H1 (cell line): ENCODE measurements at regions not wholly inside any gene's neighbourhood (a gene's known extent, or its start where the extent isn't known, plus 50 kb on each side); places are given as distances from the start of the nearest gene placed in this dataset.

Source experiments
- CTCF ChIA-PET: fragments of 300-600 bp; sonication (Branson Sonifier 250); formaldehyde crosslinking; loops from one replicate; lab custom pipeline; 2021; ENCODE audit not compliant: partially characterized antibody; lab: Charles Lee
- POLR2A ChIA-PET: fragments of 300-600 bp; sonication (Branson Sonifier 250); formaldehyde crosslinking; loops from one replicate; lab custom pipeline; 2021; ENCODE audit warnings: inconsistent platforms; ENCODE audit not compliant: partially characterized antibody; lab: Charles Lee
- DNase-seq, 2 experiments: peaks; one replicate each; pipeline versions ENCODE4 v3.0.0 to v3.0.0-alpha.2; 2010 to 2022; ENCODE audit warnings: low spot score in 2 of 2, low read depth in 1 of 2, mixed read lengths in 1 of 2
- FAIRE-seq: peaks from 2 replicates; lab custom pipeline; 2011; peaks lifted over from hg19 to GRCh38; lab: Jason Lieb, UNC
- H2AFZ ChIP-seq: 2 replicates; pipeline ENCODE4 v1.8.1; 2012; ENCODE audit warnings: low read length, inconsistent platforms
- H2AK5ac ChIP-seq: 2 replicates; pipeline ENCODE4 v1.6.1; 2013; ENCODE audit warnings: low read depth, low read length
- H2BK120ac ChIP-seq: replicated peaks from 2 replicates; pipeline ENCODE3; 2013; ENCODE audit warnings: low read depth, low read length, inconsistent platforms
- H2BK12ac ChIP-seq: 2 replicates; pipeline ENCODE4 v1.6.1; 2013; ENCODE audit warnings: low read depth, low read length
- H2BK15ac ChIP-seq: 2 replicates; pipeline ENCODE4 v1.6.1; 2013; ENCODE audit warnings: low read length
- H2BK20ac ChIP-seq: 2 replicates; pipeline ENCODE4 v1.6.1; 2013; ENCODE audit warnings: low read length
- H2BK5ac ChIP-seq: 2 replicates; pipeline ENCODE4 v1.6.1; 2013; ENCODE audit warnings: low read depth, low read length
- H3K14ac ChIP-seq: 2 replicates; pipeline ENCODE4 v1.6.1; 2013; ENCODE audit warnings: inconsistent platforms; ENCODE audit not compliant: insufficient read length
- H3K18ac ChIP-seq: 2 replicates; pipeline ENCODE4 v1.6.1; 2013; ENCODE audit warnings: low read length; ENCODE audit errors: extremely low read depth
- H3K23ac ChIP-seq: 2 replicates; pipeline ENCODE4 v1.6.1; 2013; ENCODE audit warnings: inconsistent platforms; ENCODE audit not compliant: insufficient read length
- H3K23me2 ChIP-seq: 2 replicates; pipeline ENCODE4 v1.6.1; 2013; ENCODE audit warnings: low read depth, low read length
- H3K27ac ChIP-seq: 2 replicates; pipeline ENCODE4 v1.6.1; 2011; ENCODE audit warnings: low read depth, low read length, inconsistent platforms
- H3K27me3 ChIP-seq, 4 experiments: replicated peaks in 1 of 4; 1 replicate in 1 of 4; 2 replicates in 3 of 4; pipeline versions ENCODE4 v1.6.1 to v1.8.1; 2011 to 2013; ENCODE audit warnings: low read length in 3 of 4, mild to moderate bottlenecking in 3 of 4, inconsistent platforms in 2 of 4, mixed read lengths in 2 of 4, moderate library complexity in 1 of 4; ENCODE audit not compliant: control insufficient read depth in 3 of 4, insufficient read depth in 3 of 4; ENCODE audit errors: extremely low read depth in 1 of 4
- H3K36me3 ChIP-seq, 4 experiments: 2 replicates each; pipeline versions ENCODE4 v1.6.1 to v1.8.1; 2011 to 2013; ENCODE audit warnings: mild to moderate bottlenecking in 4 of 4, low read length in 3 of 4, moderate library complexity in 2 of 4, control low read depth in 1 of 4, inconsistent platforms in 1 of 4; ENCODE audit not compliant: insufficient read depth in 4 of 4, control insufficient read depth in 2 of 4
- H3K4ac ChIP-seq: replicated peaks from 2 replicates; pipeline ENCODE3; 2013; ENCODE audit warnings: low read length, low read depth, mixed read lengths, inconsistent platforms; ENCODE audit not compliant: insufficient read length
- H3K4me1 ChIP-seq, 4 experiments: replicated peaks in 1 of 4; 1 replicate in 1 of 4; 2 replicates in 3 of 4; pipeline versions ENCODE4 v1.6.1 to v1.8.1; 2011 to 2013; ENCODE audit warnings: low read length in 3 of 4, inconsistent platforms in 2 of 4, mixed read lengths in 1 of 4; ENCODE audit not compliant: insufficient read depth in 4 of 4, control insufficient read depth in 3 of 4
- H3K4me2 ChIP-seq, 2 experiments: 2 replicates each; pipeline versions ENCODE4 v1.6.1 to v1.8.1; 2011 to 2013; ENCODE audit warnings: low read depth in 2 of 2, low read length in 2 of 2, control low read depth in 1 of 2, inconsistent platforms in 1 of 2, mild to moderate bottlenecking in 1 of 2; ENCODE audit not compliant: insufficient read depth in 1 of 2
- H3K4me3 ChIP-seq, 4 experiments: fragments of 200-600, 300-600 bp in 1 of 4; sonication (generic), shearing (Covaris generic), sonication (Bioruptor Twin) in 1 of 4; 2 replicates each; pipeline versions ENCODE4 v1.5.1 to v1.8.1; 2011 to 2016; ENCODE audit warnings: low read length in 4 of 4, low read depth in 3 of 4, control low read depth in 2 of 4, inconsistent platforms in 2 of 4, mild to moderate bottlenecking in 2 of 4, mixed read lengths in 1 of 4, moderate library complexity in 1 of 4; ENCODE audit not compliant: insufficient read depth in 2 of 4; ENCODE audit errors: extremely low read depth in 1 of 4
- H3K56ac ChIP-seq: replicated peaks from 2 replicates; pipeline ENCODE3; 2013; ENCODE audit warnings: low read depth, mild to moderate bottlenecking, mixed read lengths, low read length, inconsistent platforms; ENCODE audit not compliant: insufficient read length
- H3K79me1 ChIP-seq: 2 replicates; pipeline ENCODE4 v1.6.1; 2013; ENCODE audit warnings: low read depth, low read length, control low read depth
- H3K79me2 ChIP-seq, 2 experiments: 2 replicates each; pipeline versions ENCODE4 v1.6.1 to v1.8.1; 2012 to 2013; ENCODE audit warnings: low read length in 2 of 2, mild to moderate bottlenecking in 2 of 2, inconsistent platforms in 1 of 2; ENCODE audit not compliant: insufficient read depth in 2 of 2, control insufficient read depth in 1 of 2
- H3K9ac ChIP-seq, 4 experiments: replicated peaks in 1 of 4; 1 replicate in 1 of 4; 2 replicates in 3 of 4; pipeline versions ENCODE4 v1.6.1 to v1.8.1; 2011 to 2013; ENCODE audit warnings: low read depth in 3 of 4, low read length in 3 of 4, control low read depth in 2 of 4, mild to moderate bottlenecking in 2 of 4, moderate library complexity in 2 of 4, inconsistent platforms in 1 of 4; ENCODE audit errors: extremely low read depth in 1 of 4
- H3K9me3 ChIP-seq, 2 experiments: 2 replicates each; pipeline versions ENCODE4 v1.6.1 to v1.8.1; 2012 to 2013; ENCODE audit warnings: mild to moderate bottlenecking in 2 of 2, moderate library complexity in 2 of 2, control low read depth in 1 of 2, inconsistent platforms in 1 of 2, low read depth in 1 of 2, low read length in 1 of 2, mixed read lengths in 1 of 2; ENCODE audit not compliant: insufficient read depth in 2 of 2
- H4K20me1 ChIP-seq, 2 experiments: replicated peaks in 1 of 2; 2 replicates each; pipeline versions ENCODE3 to v1.8.1; 2011 to 2013; ENCODE audit warnings: inconsistent platforms in 2 of 2, low read length in 2 of 2, mild to moderate bottlenecking in 1 of 2; ENCODE audit not compliant: insufficient read depth in 2 of 2, control insufficient read depth in 1 of 2
- H4K5ac ChIP-seq: 2 replicates; pipeline ENCODE4 v1.6.1; 2013; ENCODE audit warnings: low read length, low read depth, mixed read lengths, inconsistent platforms; ENCODE audit not compliant: insufficient read length
- H4K8ac ChIP-seq: 2 replicates; pipeline ENCODE4 v1.8.0; 2013; ENCODE audit warnings: mild to moderate bottlenecking, moderate library complexity, low read length, inconsistent platforms; ENCODE audit not compliant: insufficient read depth; ENCODE audit errors: extremely low read depth
- H4K91ac ChIP-seq: replicated peaks from 2 replicates; pipeline ENCODE3; 2013; ENCODE audit warnings: low read length, mixed read lengths, inconsistent platforms; ENCODE audit not compliant: insufficient read length
- BCL11A ChIP-seq, 2 experiments: IDR thresholded peaks; one replicate each; pipeline ENCODE4 v1.6.1; 2011; ENCODE audit warnings: low read depth in 2 of 2, low read length in 2 of 2, mild to moderate bottlenecking in 2 of 2
- CEBPB ChIP-seq: IDR thresholded peaks from 2 replicates; pipeline ENCODE4 v1.6.1; 2012; ENCODE audit warnings: low read depth, low read length
- E2F6 ChIP-seq: IDR thresholded peaks from 2 replicates; pipeline ENCODE4 v1.6.1; 2012; ENCODE audit warnings: inconsistent platforms
- FOSL1 ChIP-seq: IDR thresholded peaks from 2 replicates; pipeline ENCODE4 v1.6.1; 2011; ENCODE audit warnings: mild to moderate bottlenecking, low read depth, low read length, moderate library complexity; ENCODE audit not compliant: insufficient read depth
- HDAC6 ChIP-seq: IDR thresholded peaks from one replicate; pipeline ENCODE4 v1.7.1; 2012; ENCODE audit warnings: low read depth, mild to moderate bottlenecking, inconsistent platforms, low read length, moderate library complexity
- KDM4A ChIP-seq: IDR thresholded peaks from one replicate; pipeline ENCODE4 v1.7.1; 2012; ENCODE audit warnings: low read depth, mild to moderate bottlenecking, moderate library complexity, low read length, inconsistent platforms; ENCODE audit not compliant: severe bottlenecking
- NANOG ChIP-seq: IDR thresholded peaks from 2 replicates; pipeline ENCODE4 v1.6.1; 2011; ENCODE audit warnings: low read length, low read depth, mild to moderate bottlenecking, inconsistent platforms; ENCODE audit not compliant: insufficient read depth, poor library complexity, severe bottlenecking
- NRF1 ChIP-seq: IDR thresholded peaks from 2 replicates; pipeline ENCODE4 v1.6.1; 2011; ENCODE audit warnings: mild to moderate bottlenecking, low read depth, low read length, improper control_type of control experiment
- RBBP5 ChIP-seq: IDR thresholded peaks from 2 replicates; pipeline ENCODE4 v1.7.1; 2012; ENCODE audit warnings: low read depth, mild to moderate bottlenecking, inconsistent platforms, low read length, moderate library complexity, borderline replicate concordance
- SAP30 ChIP-seq: fragments of 300-600 bp; sonication (generic); IDR thresholded peaks from 2 replicates; pipeline ENCODE4 v1.7.1; 2012; ENCODE audit warnings: low read length, moderate library complexity, mild to moderate bottlenecking, inconsistent platforms; ENCODE audit not compliant: insufficient read depth, insufficient replicate concordance
- SP4 ChIP-seq: IDR thresholded peaks from 2 replicates; pipeline ENCODE4 v1.6.1; 2012; ENCODE audit warnings: low read length, inconsistent platforms
- TAF7 ChIP-seq: optimal IDR thresholded peaks from 2 replicates; pipeline ENCODE3; 2011; ENCODE audit warnings: low read depth, mild to moderate bottlenecking, inconsistent platforms, low read length, moderate library complexity, borderline replicate concordance
- WGBS, 2 experiments: shearing (Covaris generic) in 1 of 2; methylation state at CpG; one replicate each; pipeline versions ENCODE4 v1.1.6 to v1.1.7; 2013 to 2015; ENCODE audit warnings: low lambda C conversion rate in 2 of 2, mixed read lengths in 2 of 2, inconsistent platforms in 1 of 2, low coverage in 1 of 2, missing lambda C conversion rate in 1 of 2; ENCODE audit not compliant: insufficient replicate concordance in 2 of 2, insufficient coverage in 1 of 2, insufficient read length in 1 of 2; ENCODE audit errors: extremely low coverage in 1 of 2, missing lambda C conversion rate in 1 of 2; 5-methylcytosine and 5-hydroxymethylcytosine counted together

GRCh38 chr6:168226902-168227318, 92.7 kb downstream of the DACT2 start:
- DNase-seq (no peak), FAIRE-seq (peak; percentile 36)
- H3K36me3 ChIP-seq: no peaks in the 10 kb centered on the region
- no peak overlapping the region for H4K5ac ChIP-seq
- H2BK120ac ChIP-seq: no peak overlapping the region
- no peak overlapping the region for H4K8ac ChIP-seq
- H3K23me2 ChIP-seq: no peaks in the 10 kb centered on the region
- peaks cover 5 to 21% (median 9%) of the 10 kb centered on the region in 4 experiments for H3K4me1 ChIP-seq
- no peaks in the 10 kb centered on the region for H3K9me3 ChIP-seq
- no peak overlapping the region for H2BK20ac ChIP-seq
- H3K79me2 ChIP-seq: no peaks in the 10 kb centered on the region
- no peak overlapping the region for H3K14ac ChIP-seq
- H2AFZ ChIP-seq: no peak overlapping the region
- no peak overlapping the region for H3K9ac ChIP-seq
- no peak overlapping the region for H3K56ac ChIP-seq
- no peak overlapping the region for H2AK5ac ChIP-seq
- no peaks in the 10 kb centered on the region; a peak in 1 of 7 replicates for H3K27me3 ChIP-seq
- no peak overlapping the region for H3K27ac ChIP-seq
- H3K23ac ChIP-seq: no peak overlapping the region
- H4K91ac ChIP-seq: no peak overlapping the region
- ChIA-PET CTCF (interaction anchor here (0.9 kb wide), 1 partner anchor 408 kb away, joined by 3 read pairs; no protein-coding TSS in a partner anchor), POLR2A (interaction anchor here (1.3 kb wide), 1 partner anchor 17 kb away, joined by 3 read pairs; no protein-coding TSS in a partner anchor)
- H2BK15ac ChIP-seq: no peak overlapping the region
- no peaks in the 10 kb centered on the region for H4K20me1 ChIP-seq
- WGBS, 2 experiments: 72% methylated on average over 8 of the region's 8 CpGs; no CpG with 5 or more reads in 1 of the 2 experiments
- no peaks in the 10 kb centered on the region for H3K79me1 ChIP-seq
- no peak overlapping the region for H3K4me2 ChIP-seq
- H2BK12ac ChIP-seq: no peak overlapping the region
- no peak overlapping the region for H3K18ac ChIP-seq
- no peak overlapping the region for H2BK5ac ChIP-seq
- H3K4me3 ChIP-seq: no peak overlapping the region
- H3K4ac ChIP-seq: no peak overlapping the region
- TF ChIP-seq NANOG (no peak), SAP30 (no peak), FOSL1 (no peak), RBBP5 (no peak), E2F6 (no peak), KDM4A (no peak), CEBPB (no peak), TAF7 (no peak), NRF1 (no peak), SP4 (no peak), BCL11A (IDR thresholded peaks at IDR 0.05; ENCODE audit: low read depth in 2 of 2, low read length in 2 of 2) (no peak), HDAC6 (no peak)
